MCF 10A (cell line): ENCODE measurements at regions not wholly inside any gene's neighbourhood (a gene's known extent, or its start where the extent isn't known, plus 50 kb on each side); places are given as distances from the start of the nearest gene placed in this dataset.
"Not testable (repeated sequence)": the region's sequence is repeated elsewhere in the genome, so short reads cannot be mapped to it uniquely, and the experiment has no call there.

Experiments used
- BruUV-seq: library from RNA; stranded (reverse); fragments of 400-500 nt; replicated peaks from 2 replicates; lab custom pipeline; 2021; lab: Mats Ljungman, UMichigan
- CTCF ChIA-PET: fragments of 300-600 bp; sonication (Branson Sonifier 250); formaldehyde crosslinking; extraction: SDS; loops from one replicate; lab custom pipeline; 2021; ENCODE audit warnings: antibody characterized with exemption, inconsistent platforms; lab: Yijun Ruan, JAX
- POLR2A ChIA-PET: fragments of 300-600, 350-650 bp; sonication (Branson Sonifier 250); formaldehyde crosslinking; extraction: SDS; loops from one replicate; lab custom pipeline; 2020; ENCODE audit warnings: antibody characterized with exemption, inconsistent platforms; lab: Yijun Ruan, JAX
- DNase-seq: peaks from one replicate; pipeline ENCODE4 v3.0.0-alpha.2; 2018; ENCODE audit not compliant: unreplicated experiment
- H3K27ac Mint-ChIP-seq: one replicate; pipeline ENCODE4 v1.8.0; 2022; ENCODE audit warnings: mild to moderate bottlenecking, low read depth, mixed read lengths; ENCODE audit not compliant: unreplicated experiment
- H3K27me3 Mint-ChIP-seq: one replicate; pipeline ENCODE4 v1.8.0; 2022; ENCODE audit warnings: mixed read lengths; ENCODE audit not compliant: insufficient read depth, unreplicated experiment
- H3K36me3 Mint-ChIP-seq: one replicate; pipeline ENCODE4 v1.8.0; 2022; ENCODE audit warnings: mild to moderate bottlenecking, moderate library complexity, mixed read lengths; ENCODE audit not compliant: insufficient read depth, unreplicated experiment
- H3K4me1 Mint-ChIP-seq: one replicate; pipeline ENCODE4 v1.8.0; 2022; ENCODE audit warnings: mixed read lengths; ENCODE audit not compliant: insufficient read depth, unreplicated experiment
- H3K4me3 Mint-ChIP-seq: one replicate; pipeline ENCODE4 v1.8.0; 2022; ENCODE audit warnings: mild to moderate bottlenecking, moderate library complexity, mixed read lengths; ENCODE audit not compliant: unreplicated experiment
- H3K9me3 Mint-ChIP-seq: one replicate; pipeline ENCODE4 v1.8.0; 2022; ENCODE audit warnings: mixed read lengths; ENCODE audit not compliant: unreplicated experiment
- CTCF ChIP-seq: fragments of 200-600 bp; IDR thresholded peaks from one replicate; pipeline ENCODE4 v1.8.0; 2022; ENCODE audit warnings: antibody characterized with exemption, mild to moderate bottlenecking; ENCODE audit not compliant: unreplicated experiment
- intact Hi-C: fragments of 100-400 bp; cut with micrococcal nuclease; formaldehyde crosslinking; loops from 2 replicates; pipeline ENCODE4 v1.14.1; 2022

DNA sequence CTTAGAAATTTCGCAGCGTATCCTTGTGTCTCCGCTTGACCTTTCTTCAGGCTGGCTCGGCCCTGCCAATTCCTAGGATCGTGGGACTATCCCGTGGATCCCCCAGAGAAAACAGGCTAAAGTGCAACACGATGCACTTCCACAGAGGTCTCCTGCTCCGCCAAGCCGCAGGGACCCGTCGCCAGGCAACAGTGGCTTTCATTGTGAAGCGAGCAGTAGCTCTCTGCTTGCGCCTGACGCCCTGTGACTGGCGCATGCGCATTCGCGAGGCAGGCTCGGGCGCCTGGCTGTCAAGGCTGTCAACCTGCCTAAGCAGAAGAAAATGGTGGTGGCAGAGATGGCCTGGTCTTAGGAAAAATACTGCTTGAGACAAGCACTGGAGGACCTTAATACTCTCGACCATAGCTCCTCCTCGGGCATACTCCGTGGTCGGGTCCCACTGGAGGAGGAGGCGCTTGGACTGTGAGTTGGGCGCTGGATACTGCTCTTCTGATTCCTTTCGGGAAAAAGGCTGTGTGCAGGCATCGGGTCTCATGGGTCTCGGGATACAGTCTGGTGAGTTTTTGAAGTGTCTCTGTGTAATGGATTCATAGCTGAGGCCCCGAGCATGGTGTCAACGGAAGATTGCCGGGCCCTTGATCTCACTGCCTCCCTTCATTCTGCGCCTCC lies 2336.1 kb downstream of the TP53TG3F start:
- no TSS peak for BruUV-seq
- Mint-ChIP-seq H3K27ac (no peak overlapping the region), H3K27me3 (no peaks in the 10 kb centered on the region), H3K36me3 (no peaks in the 10 kb centered on the region), H3K4me3 (no peak overlapping the region), H3K9me3 (peaks cover 7% of the 10 kb centered on the region), H3K4me1 (no peaks in the 10 kb centered on the region)
- no peak for TF ChIP-seq CTCF
- CTCF ChIA-PET = no interaction called here
- POLR2A ChIA-PET = no interaction called here
- no peak for DNase-seq
- intact Hi-C loops = no loop called here

DNA sequence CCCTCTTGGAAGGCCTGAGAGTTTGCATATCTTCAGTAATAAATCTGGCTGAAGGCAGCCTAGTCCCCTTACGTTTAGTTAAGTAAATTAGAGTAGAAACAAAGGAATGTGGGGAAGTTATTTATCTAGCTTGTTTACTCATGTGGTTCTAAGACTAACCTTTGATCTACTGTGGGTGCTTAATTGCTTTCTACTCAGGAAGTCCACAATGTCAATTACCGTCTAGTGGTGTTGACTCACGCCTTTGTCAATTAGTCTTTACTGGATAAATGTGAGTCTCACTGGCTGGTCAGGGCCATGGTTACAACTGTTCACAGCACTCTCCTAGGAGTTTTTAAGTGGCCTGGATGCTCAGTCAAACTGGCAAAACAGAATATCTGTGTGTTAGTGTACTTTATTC lies 2338.4 kb downstream of the TP53TG3F start:
- peaks cover 19% of the 10 kb centered on the region for H3K9me3 Mint-ChIP-seq
- DNase-seq = no peak
- no peak overlapping the region for H3K4me3 Mint-ChIP-seq
- CTCF ChIA-PET = no interaction called here
- POLR2A ChIA-PET = no interaction called here
- intact Hi-C loops = no loop called here
- no peaks in the 10 kb centered on the region for H3K27me3 Mint-ChIP-seq
- H3K36me3 Mint-ChIP-seq = no peaks in the 10 kb centered on the region
- H3K27ac Mint-ChIP-seq = no peak overlapping the region
- BruUV-seq = no TSS peak
- H3K4me1 Mint-ChIP-seq = no peaks in the 10 kb centered on the region
- no peak for TF ChIP-seq CTCF

- Mint-ChIP-seq H3K4me3 (no peak overlapping the region), H3K9me3 (peaks cover 19% of the 10 kb centered on the region), H3K36me3 (no peaks in the 10 kb centered on the region), H3K4me1 (no peaks in the 10 kb centered on the region), H3K27ac (no peak overlapping the region), H3K27me3 (no peaks in the 10 kb centered on the region)
- no TSS peak for BruUV-seq
- TF ChIP-seq CTCF = no peak
- intact Hi-C loops = no loop called here
- peak; percentile 22 for DNase-seq
- CTCF ChIA-PET = no interaction called here
- POLR2A ChIA-PET = no interaction called here
Measured at GRCh38 chr16:35798885-35799426, 2339.5 kb downstream of the TP53TG3F start.

- H3K27me3 Mint-ChIP-seq, POLR2A ChIA-PET, H3K4me1 Mint-ChIP-seq, H3K4me3 Mint-ChIP-seq, BruUV-seq, H3K36me3 Mint-ChIP-seq, DNase-seq, CTCF ChIA-PET, intact Hi-C loops, H3K27ac Mint-ChIP-seq: not testable (repeated sequence)
- H3K9me3 Mint-ChIP-seq = peaks cover 28% of the 10 kb centered on the region
Measured at GRCh38 chr16:35804465-35804864, 2345.1 kb downstream of the TP53TG3F start.
